Suprapubic skin (tissue), 4 donors: ENCODE measurements at regions not wholly inside any gene's neighbourhood (a gene's known extent, or its start where the extent isn't known, plus 50 kb on each side); places are given as distances from the start of the nearest gene placed in this dataset.

Source experiments
- DNase-seq, 2 donors: peaks; one replicate each; pipeline ENCODE4 v3.0.0-alpha.2; 2019; ENCODE audit warnings: low spot score in 2 of 2
- H3K27ac ChIP-seq: fragments of 200-600 bp; sonication (generic); one replicate; pipeline ENCODE4 v1.5.1; 2019
- H3K27me3 ChIP-seq: fragments of 200-600 bp; sonication (generic); one replicate; pipeline ENCODE4 v1.5.1; 2019
- H3K36me3 ChIP-seq: fragments of 200-600 bp; sonication (generic); one replicate; pipeline ENCODE4 v1.5.1; 2019
- H3K4me1 ChIP-seq: fragments of 200-600 bp; sonication (generic); one replicate; pipeline ENCODE4 v1.5.1; 2019
- H3K4me3 ChIP-seq: fragments of 200-600 bp; sonication (generic); one replicate; pipeline ENCODE4 v1.5.1; 2019; ENCODE audit warnings: mild to moderate bottlenecking
- H3K9me3 ChIP-seq: fragments of 200-600 bp; sonication (generic); one replicate; pipeline ENCODE4 v1.5.1; 2019
- EP300 ChIP-seq: sonication (generic); formaldehyde crosslinking; IDR thresholded peaks from one replicate; pipeline ENCODE4 v1.6.1; 2017; ENCODE audit warnings: antibody characterized with exemption
- POLR2A ChIP-seq, 2 donors: fragments of 450-650 bp; IDR thresholded peaks; one replicate each; pipeline ENCODE4 v1.6.1; 2017; ENCODE audit warnings: antibody characterized with exemption in 2 of 2, mild to moderate bottlenecking in 2 of 2, moderate library complexity in 2 of 2
- POLR2AphosphoS5 ChIP-seq, 3 donors: sonication (generic); formaldehyde crosslinking; IDR thresholded peaks; one replicate each; pipeline ENCODE4 v1.6.1; 2017; ENCODE audit warnings: antibody characterized with exemption in 3 of 3
- WGBS: methylation state at CpG from one replicate; pipeline ENCODE4 v1.1.5; 2018; 5-methylcytosine and 5-hydroxymethylcytosine counted together
- TF ChIP-seq, protein P1 (sequence below), 2 donors: fragments of 200-600 bp in 1 of 2; fragments of 450-650 bp in 1 of 2; sonication (generic) in 1 of 2; IDR thresholded peaks; one replicate each; pipeline ENCODE4 v1.5.1; 2016 to 2019; ENCODE audit warnings: antibody characterized with exemption in 2 of 2, mild to moderate bottlenecking in 1 of 2, moderate library complexity in 1 of 2

DNA sequence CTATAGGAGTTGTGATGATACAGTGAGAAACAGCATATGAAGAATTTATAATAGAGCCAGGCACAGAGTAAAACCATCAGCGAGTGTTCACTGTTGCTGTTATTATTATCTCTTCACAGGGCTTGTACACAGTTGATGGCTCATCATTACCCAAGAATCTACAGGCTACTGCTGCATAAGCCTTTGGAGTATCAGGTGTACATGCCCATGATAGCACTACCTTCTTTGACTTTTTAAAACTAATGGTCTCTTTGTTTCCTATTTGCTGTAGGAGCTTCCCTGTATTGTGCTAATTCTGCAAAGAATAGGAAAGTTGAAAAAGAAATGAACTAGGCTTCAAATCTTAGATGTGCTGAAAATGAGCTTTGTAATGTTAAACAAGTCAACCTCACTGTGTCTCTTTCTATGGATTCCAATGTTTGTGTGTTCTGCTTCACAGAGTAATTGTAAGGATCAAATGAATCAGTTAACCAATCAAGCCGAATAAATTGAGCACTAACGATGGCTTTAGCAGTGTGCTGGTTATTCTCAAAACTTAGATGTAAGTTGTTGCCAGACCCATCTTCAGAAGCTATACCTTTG, 138.8 kb downstream of the TUSC7 start:
- TF ChIP-seq, protein P1, sequence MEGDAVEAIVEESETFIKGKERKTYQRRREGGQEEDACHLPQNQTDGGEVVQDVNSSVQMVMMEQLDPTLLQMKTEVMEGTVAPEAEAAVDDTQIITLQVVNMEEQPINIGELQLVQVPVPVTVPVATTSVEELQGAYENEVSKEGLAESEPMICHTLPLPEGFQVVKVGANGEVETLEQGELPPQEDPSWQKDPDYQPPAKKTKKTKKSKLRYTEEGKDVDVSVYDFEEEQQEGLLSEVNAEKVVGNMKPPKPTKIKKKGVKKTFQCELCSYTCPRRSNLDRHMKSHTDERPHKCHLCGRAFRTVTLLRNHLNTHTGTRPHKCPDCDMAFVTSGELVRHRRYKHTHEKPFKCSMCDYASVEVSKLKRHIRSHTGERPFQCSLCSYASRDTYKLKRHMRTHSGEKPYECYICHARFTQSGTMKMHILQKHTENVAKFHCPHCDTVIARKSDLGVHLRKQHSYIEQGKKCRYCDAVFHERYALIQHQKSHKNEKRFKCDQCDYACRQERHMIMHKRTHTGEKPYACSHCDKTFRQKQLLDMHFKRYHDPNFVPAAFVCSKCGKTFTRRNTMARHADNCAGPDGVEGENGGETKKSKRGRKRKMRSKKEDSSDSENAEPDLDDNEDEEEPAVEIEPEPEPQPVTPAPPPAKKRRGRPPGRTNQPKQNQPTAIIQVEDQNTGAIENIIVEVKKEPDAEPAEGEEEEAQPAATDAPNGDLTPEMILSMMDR (IDR thresholded peaks at IDR 0.05), result no peak
- TF ChIP-seq POLR2A (IDR thresholded peaks at IDR 0.05) (no peak), EP300 (no peak), POLR2AphosphoS5 (IDR thresholded peaks at IDR 0.05) (no peak)
- Histone ChIP-seq H3K27ac (no peak overlapping the region), H3K36me3 (no peaks in the 10 kb centered on the region), H3K9me3 (no peaks in the 10 kb centered on the region), H3K4me3 (no peak overlapping the region), H3K27me3 (no peaks in the 10 kb centered on the region), H3K4me1 (no peaks in the 10 kb centered on the region)
- no peak for DNase-seq
- 76% methylated on average over 3 of the region's 3 CpGs for WGBS

DNA sequence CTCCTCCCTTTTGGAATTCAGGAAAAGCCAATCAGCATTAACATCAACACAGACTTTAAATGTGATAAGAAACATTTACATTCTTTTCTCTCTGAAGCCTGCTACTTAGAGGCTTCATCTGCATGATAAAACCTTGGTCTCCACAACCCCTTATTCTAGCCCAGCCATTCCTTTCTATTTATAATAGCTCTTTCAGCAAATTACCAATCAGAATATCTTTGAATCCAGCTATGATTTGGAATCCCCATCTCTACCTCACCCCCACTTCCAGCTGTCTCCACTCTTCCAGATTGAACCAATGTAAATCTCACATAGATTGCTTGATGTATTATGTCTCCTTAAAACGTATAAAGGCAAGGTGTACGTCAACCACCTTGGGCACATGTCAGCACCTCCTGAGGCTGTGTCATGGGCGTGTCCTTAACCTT, 139.7 kb downstream of the TUSC7 start:
- DNase-seq, result no peak
- no peaks in the 10 kb centered on the region for H3K9me3 ChIP-seq
- no peak overlapping the region for H3K4me3 ChIP-seq
- 51% methylated on average over 3 of the region's 3 CpGs for WGBS
- H3K36me3 ChIP-seq, result no peaks in the 10 kb centered on the region
- H3K4me1 ChIP-seq, result no peaks in the 10 kb centered on the region
- H3K27me3 ChIP-seq, result no peaks in the 10 kb centered on the region
- H3K27ac ChIP-seq, result no peak overlapping the region
- TF ChIP-seq EP300, result no peak
- TF ChIP-seq POLR2AphosphoS5 (IDR thresholded peaks at IDR 0.05), result no peak
- TF ChIP-seq, protein P1 (IDR thresholded peaks at IDR 0.05), result no peak
- TF ChIP-seq POLR2A (IDR thresholded peaks at IDR 0.05), result no peak

GRCh38 chr3:116852803-116853202, 143.2 kb downstream of the TUSC7 start:
- Histone ChIP-seq H3K27me3 (no peaks in the 10 kb centered on the region), H3K4me3 (no peak overlapping the region), H3K9me3 (no peaks in the 10 kb centered on the region), H3K4me1 (no peaks in the 10 kb centered on the region), H3K27ac (no peak overlapping the region), H3K36me3 (no peaks in the 10 kb centered on the region)
- TF ChIP-seq EP300 (no peak), POLR2A (IDR thresholded peaks at IDR 0.05) (no peak), POLR2AphosphoS5 (IDR thresholded peaks at IDR 0.05) (no peak)
- TF ChIP-seq, protein P1 (IDR thresholded peaks at IDR 0.05), result no peak
- no peak for DNase-seq
- WGBS, result 87% methylated on average over 5 of the region's 5 CpGs

GRCh38 chr3:116863270-116863770, 153.7 kb downstream of the TUSC7 start:
- 25% methylated on average over 3 of the region's 3 CpGs for WGBS

More at GRCh38 chr3:116863270-116863770, 153.7 kb downstream of the TUSC7 start:
- DNase-seq, result no peak
- Histone ChIP-seq H3K4me3 (no peak overlapping the region), H3K36me3 (no peaks in the 10 kb centered on the region), H3K27ac (no peak overlapping the region), H3K9me3 (no peaks in the 10 kb centered on the region), H3K27me3 (no peaks in the 10 kb centered on the region), H3K4me1 (peaks cover 8% of the 10 kb centered on the region)
- TF ChIP-seq POLR2A (IDR thresholded peaks at IDR 0.05), result no peak
- no peak for TF ChIP-seq POLR2AphosphoS5 (IDR thresholded peaks at IDR 0.05)
- TF ChIP-seq, protein P1 (IDR thresholded peaks at IDR 0.05), result no peak
- no peak for TF ChIP-seq EP300
